Liver (tissue), 8 donors: ENCODE measurements at regions not wholly inside any gene's neighbourhood (a gene's known extent, or its start where the extent isn't known, plus 50 kb on each side); places are given as distances from the start of the nearest gene placed in this dataset.

Experiments used
- DNase-seq: peaks from one replicate; pipeline ENCODE4 v3.0.0-alpha.2; 2017; ENCODE audit warnings: low spot score
- H3K27ac ChIP-seq, 2 donors: one replicate each; pipeline ENCODE4 v1.7.0; 2013; ENCODE audit warnings: inconsistent platforms in 2 of 2, low read length in 2 of 2, control low read depth in 1 of 2, low read depth in 1 of 2, mild to moderate bottlenecking in 1 of 2
- H3K27me3 ChIP-seq, 4 donors: one replicate each; pipeline versions ENCODE4 v1.6.1 to v1.7.0; 2013; ENCODE audit warnings: low read length in 3 of 4, inconsistent platforms in 1 of 4, mild to moderate bottlenecking in 1 of 4, moderate library complexity in 1 of 4; ENCODE audit not compliant: control insufficient read depth in 4 of 4, insufficient read depth in 4 of 4
- H3K36me3 ChIP-seq, 4 donors: one replicate each; pipeline versions ENCODE4 v1.6.1 to v1.7.0; 2013; ENCODE audit warnings: low read length in 3 of 4, mild to moderate bottlenecking in 3 of 4, low read depth in 1 of 4, moderate library complexity in 1 of 4; ENCODE audit not compliant: control insufficient read depth in 4 of 4, insufficient read depth in 3 of 4
- H3K4me1 ChIP-seq, 4 donors: one replicate each; pipeline versions ENCODE4 v1.6.1 to v1.7.0; 2013; ENCODE audit warnings: low read length in 3 of 4, mild to moderate bottlenecking in 3 of 4, moderate library complexity in 1 of 4; ENCODE audit not compliant: control insufficient read depth in 4 of 4, insufficient read depth in 4 of 4
- H3K4me3 ChIP-seq, 3 donors: one replicate each; pipeline versions ENCODE4 v1.6.1 to v1.7.0; 2013; ENCODE audit warnings: low read length in 3 of 3, control low read depth in 1 of 3, low read depth in 1 of 3, mild to moderate bottlenecking in 1 of 3
- H3K9ac ChIP-seq, 2 donors: one replicate each; pipeline ENCODE4 v1.7.0; 2013; ENCODE audit warnings: low read length in 2 of 2, mild to moderate bottlenecking in 2 of 2, moderate library complexity in 2 of 2, control low read depth in 1 of 2, low read depth in 1 of 2
- H3K9me3 ChIP-seq, 4 donors: one replicate each; pipeline versions ENCODE4 v1.6.1 to v1.7.0; 2013; ENCODE audit warnings: low read length in 3 of 4; ENCODE audit not compliant: control insufficient read depth in 4 of 4
- ATF3 ChIP-seq: IDR thresholded peaks from 2 replicates; pipeline ENCODE4 v1.6.1; 2016; ENCODE audit warnings: antibody characterized with exemption
- CTCF ChIP-seq: fragments of 150-350 bp; IDR thresholded peaks from 2 replicates; pipeline ENCODE4 v1.5.1; 2017; ENCODE audit warnings: improper control_type of control experiment, low read depth, low read length; ENCODE audit not compliant: missing input control
- EGR1 ChIP-seq, 2 donors: IDR thresholded peaks; 2 replicates each; pipeline ENCODE4 v1.6.1; 2016 to 2018; ENCODE audit warnings: antibody characterized with exemption in 2 of 2, low read depth in 2 of 2
- FOXA1 ChIP-seq: IDR thresholded peaks from 2 replicates; pipeline ENCODE4 v1.6.1; 2016; ENCODE audit warnings: antibody characterized with exemption
- FOXA2 ChIP-seq: IDR thresholded peaks from 2 replicates; pipeline ENCODE4 v1.6.1; 2016; ENCODE audit warnings: antibody characterized with exemption
- GABPA ChIP-seq, 2 donors: IDR thresholded peaks in 1 of 2; conservative IDR thresholded peaks in 1 of 2; 2 replicates each; pipeline ENCODE4 v1.6.1; 2016; ENCODE audit warnings: antibody characterized with exemption in 2 of 2, mild to moderate bottlenecking in 1 of 2, moderate library complexity in 1 of 2
- HNF4A ChIP-seq, 2 donors: conservative IDR thresholded peaks; 2 replicates each; pipeline ENCODE4 v1.6.1; 2016; ENCODE audit warnings: antibody characterized with exemption in 2 of 2, mild to moderate bottlenecking in 2 of 2
- HNF4G ChIP-seq: IDR thresholded peaks from 2 replicates; pipeline ENCODE4 v1.6.1; 2016; ENCODE audit warnings: antibody characterized with exemption
- JUND ChIP-seq, 2 donors: IDR thresholded peaks; 2 replicates each; pipeline ENCODE4 v1.6.1; 2016; ENCODE audit warnings: antibody characterized with exemption in 2 of 2
- MAX ChIP-seq: IDR thresholded peaks from 2 replicates; pipeline ENCODE4 v1.6.1; 2016; ENCODE audit warnings: antibody characterized with exemption
- NR2F2 ChIP-seq: IDR thresholded peaks from 2 replicates; pipeline ENCODE4 v1.6.1; 2016; ENCODE audit warnings: antibody characterized with exemption
- RAD21 ChIP-seq, 2 donors: IDR thresholded peaks; 2 replicates each; pipeline ENCODE4 v1.6.1; 2016; ENCODE audit warnings: antibody characterized with exemption in 2 of 2, mild to moderate bottlenecking in 2 of 2
- REST ChIP-seq: IDR thresholded peaks from 2 replicates; pipeline ENCODE4 v1.6.1; 2016; ENCODE audit warnings: antibody characterized with exemption, mild to moderate bottlenecking
- RXRA ChIP-seq, 2 donors: IDR thresholded peaks; 2 replicates each; pipeline ENCODE4 v1.6.1; 2017 to 2018; ENCODE audit warnings: antibody characterized with exemption in 2 of 2, mild to moderate bottlenecking in 1 of 2
- SP1 ChIP-seq: IDR thresholded peaks from 2 replicates; pipeline ENCODE4 v1.6.1; 2018; ENCODE audit warnings: antibody characterized with exemption, mild to moderate bottlenecking
- TAF1 ChIP-seq: conservative IDR thresholded peaks from 2 replicates; pipeline ENCODE4 v1.6.1; 2016; ENCODE audit warnings: antibody characterized with exemption, mild to moderate bottlenecking
- YY1 ChIP-seq: IDR thresholded peaks from 2 replicates; pipeline ENCODE4 v1.6.1; 2016; ENCODE audit warnings: antibody characterized with exemption, mild to moderate bottlenecking
- ZBTB33 ChIP-seq: IDR thresholded peaks from 2 replicates; pipeline ENCODE4 v1.6.1; 2016; ENCODE audit warnings: antibody characterized with exemption
- whole genome bisulfite sequencing: extraction: QIAGEN DNeasy Blood & Tissue Kit; methylation state at CpG from one replicate; pipeline ENCODE4 v1.1.7; 2013; 5-methylcytosine and 5-hydroxymethylcytosine counted together
- donor health status: healthy.
- donor health status: healthy.
- donor health status: healthy.
- donor health status: healthy.
- donor health status: healthy.

- Histone ChIP-seq H3K36me3 (no peaks in the 10 kb centered on the region), H3K9me3 (no peaks in the 10 kb centered on the region), H3K4me1 (no peaks in the 10 kb centered on the region), H3K27ac (no peak overlapping the region), H3K9ac (no peak overlapping the region), H3K27me3 (no peaks in the 10 kb centered on the region), H3K4me3 (no peak overlapping the region)
- 72% methylated on average over 3 of the region's 3 CpGs for WGBS
- no peak for TF ChIP-seq RXRA (IDR thresholded peaks at IDR 0.05)
- no peak for TF ChIP-seq REST
- no peak for TF ChIP-seq ZBTB33
- no peak for TF ChIP-seq YY1
- no peak for TF ChIP-seq GABPA (IDR thresholded peaks at IDR 0.05 in 1 of 2, conservative IDR thresholded peaks at IDR 0.05 in 1 of 2)
- TF ChIP-seq FOXA1, result no peak
- TF ChIP-seq TAF1, result no peak
- no peak for TF ChIP-seq ATF3
- TF ChIP-seq HNF4A (conservative IDR thresholded peaks at IDR 0.05), result no peak
- TF ChIP-seq CTCF, result no peak
- no peak for TF ChIP-seq HNF4G
- no peak for TF ChIP-seq JUND (IDR thresholded peaks at IDR 0.05)
- no peak for TF ChIP-seq EGR1 (IDR thresholded peaks at IDR 0.05; ENCODE audit: low read depth in 2 of 2)
- no peak for TF ChIP-seq SP1
- TF ChIP-seq RAD21 (IDR thresholded peaks at IDR 0.05), result no peak
- TF ChIP-seq FOXA2, result no peak
- TF ChIP-seq MAX, result no peak
- DNase-seq, result no peak
Measured at GRCh38 chr3:88997260-88997659, 110.2 kb upstream of the EPHA3 start.

- H3K27me3 ChIP-seq, result no peaks in the 10 kb centered on the region
- no peak overlapping the region for H3K9ac ChIP-seq
- no peaks in the 10 kb centered on the region for H3K4me1 ChIP-seq
- H3K9me3 ChIP-seq, result no peaks in the 10 kb centered on the region
- 46% methylated on average over 1 of the region's 1 CpG for WGBS
- no peak for DNase-seq
- no peak overlapping the region for H3K27ac ChIP-seq
- H3K4me3 ChIP-seq, result no peak overlapping the region
- no peaks in the 10 kb centered on the region for H3K36me3 ChIP-seq
- no peak for TF ChIP-seq TAF1
- TF ChIP-seq SP1, result no peak
- TF ChIP-seq RXRA (IDR thresholded peaks at IDR 0.05), result no peak
- no peak for TF ChIP-seq YY1
- TF ChIP-seq REST, result no peak
- no peak for TF ChIP-seq FOXA2
- no peak for TF ChIP-seq EGR1 (IDR thresholded peaks at IDR 0.05; ENCODE audit: low read depth in 2 of 2)
- TF ChIP-seq MAX, result no peak
- TF ChIP-seq RAD21 (IDR thresholded peaks at IDR 0.05), result no peak
- TF ChIP-seq HNF4A (conservative IDR thresholded peaks at IDR 0.05), result no peak
- TF ChIP-seq ATF3, result no peak
- TF ChIP-seq NR2F2, result no peak
Measured at GRCh38 chr3:89000886-89001285, 106.5 kb upstream of the EPHA3 start.
